AG08396 (cell line): ENCODE measurements at regions not wholly inside any gene's neighbourhood (a gene's known extent, or its start where the extent isn't known, plus 50 kb on each side); places are given as distances from the start of the nearest gene placed in this dataset.

Experiments
- DNase-seq: peaks from one replicate; pipeline ENCODE4 v3.0.0; 2012; ENCODE audit warnings: low spot score, mixed read lengths

DNA sequence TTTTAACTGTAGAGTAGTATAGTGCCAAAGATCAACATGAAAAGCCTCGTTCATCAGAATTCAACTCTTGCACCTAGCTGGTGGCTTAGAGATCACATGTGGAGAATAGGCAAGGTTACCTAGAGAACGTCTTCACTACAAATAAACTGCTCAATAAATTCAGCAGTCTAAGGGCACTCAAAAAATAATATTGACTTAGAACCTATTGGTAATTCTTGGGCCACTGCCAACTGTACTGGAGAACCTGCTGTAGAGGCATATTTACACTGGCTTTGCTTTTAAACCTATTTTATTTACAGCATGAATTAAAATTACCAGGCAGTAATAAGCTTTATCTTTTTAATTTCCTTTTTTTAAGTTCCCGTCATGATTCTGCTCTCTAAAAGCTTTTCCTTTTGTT lies 343.7 kb downstream of the PDHA2 start:
- DNase-seq = no peak

DNA sequence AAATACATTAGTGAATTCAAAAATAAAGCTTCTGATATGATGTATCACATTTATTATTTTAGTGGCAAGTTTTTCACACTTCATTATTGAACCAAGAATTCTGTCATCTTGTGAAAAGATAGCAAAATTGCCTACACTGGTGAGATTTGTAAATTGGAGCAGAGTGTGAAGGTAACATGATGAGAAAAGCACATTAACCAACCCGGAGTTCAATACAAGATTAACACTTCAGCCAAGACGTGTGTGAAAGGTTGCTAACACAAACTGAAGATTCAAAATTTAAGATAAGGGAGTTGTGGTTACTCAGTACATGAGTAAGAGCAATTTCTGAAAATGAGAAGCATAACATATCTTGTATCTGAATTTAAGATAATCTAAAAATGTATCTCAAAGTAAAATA lies 346.7 kb downstream of the PDHA2 start:
- DNase-seq = no peak

DNA sequence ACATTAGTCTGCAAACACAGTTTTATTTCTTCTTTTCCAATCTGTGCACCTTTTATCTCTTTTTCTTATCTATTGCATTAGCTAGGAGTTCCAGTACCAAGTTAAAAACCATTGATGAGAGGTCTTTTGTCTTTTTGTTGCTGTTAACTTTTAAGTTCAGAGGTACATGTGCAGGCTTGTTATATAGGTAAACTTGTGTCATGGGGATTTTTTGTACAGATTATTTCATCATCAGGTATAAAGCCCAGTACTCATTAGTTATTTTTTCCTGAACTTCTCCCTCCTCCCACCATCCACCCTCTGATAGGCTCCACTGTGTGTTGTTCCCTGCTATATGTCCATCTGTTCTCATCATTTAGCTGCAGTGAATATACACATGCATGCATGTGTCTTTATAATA lies 349.9 kb downstream of the PDHA2 start:
- DNase-seq = no peak

DNA sequence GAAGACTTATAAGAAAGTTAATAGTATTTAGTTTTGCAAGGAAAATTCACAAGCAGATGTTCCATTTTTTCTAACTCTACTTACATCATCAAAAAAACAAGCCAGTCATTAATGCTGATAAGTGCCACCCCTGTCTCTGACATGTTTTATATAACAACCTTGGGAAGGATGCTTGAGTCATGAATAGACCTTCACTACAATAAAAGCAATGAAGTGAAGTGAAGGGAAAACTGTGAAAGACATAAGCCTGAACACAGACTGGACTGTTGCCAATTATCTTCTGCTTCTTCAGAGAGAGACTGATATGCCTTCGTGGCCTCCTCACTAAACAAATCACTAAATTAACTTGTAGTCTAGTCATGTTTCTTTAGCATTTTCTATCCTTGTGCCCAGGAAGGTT lies 353.2 kb downstream of the PDHA2 start:
- DNase-seq = no peak

DNA sequence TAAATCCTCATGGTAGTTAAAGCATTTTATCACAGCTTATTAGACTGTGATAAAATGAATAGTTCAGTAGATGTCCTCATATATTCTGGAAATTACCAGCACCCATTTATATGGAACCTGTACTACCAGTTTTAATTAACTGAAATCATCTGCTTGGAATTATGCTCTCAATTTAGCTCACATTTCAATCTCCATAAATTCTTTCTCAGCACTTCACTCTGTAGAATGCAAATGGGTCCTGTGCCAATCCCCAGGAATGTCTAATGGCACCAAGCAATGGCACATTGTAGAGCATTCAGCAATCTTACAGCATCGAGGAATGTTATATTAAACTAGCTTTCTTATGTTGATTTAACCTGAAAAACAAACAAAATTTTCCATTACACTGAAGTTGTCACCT lies 355.1 kb downstream of the PDHA2 start:
- no peak for DNase-seq

DNA sequence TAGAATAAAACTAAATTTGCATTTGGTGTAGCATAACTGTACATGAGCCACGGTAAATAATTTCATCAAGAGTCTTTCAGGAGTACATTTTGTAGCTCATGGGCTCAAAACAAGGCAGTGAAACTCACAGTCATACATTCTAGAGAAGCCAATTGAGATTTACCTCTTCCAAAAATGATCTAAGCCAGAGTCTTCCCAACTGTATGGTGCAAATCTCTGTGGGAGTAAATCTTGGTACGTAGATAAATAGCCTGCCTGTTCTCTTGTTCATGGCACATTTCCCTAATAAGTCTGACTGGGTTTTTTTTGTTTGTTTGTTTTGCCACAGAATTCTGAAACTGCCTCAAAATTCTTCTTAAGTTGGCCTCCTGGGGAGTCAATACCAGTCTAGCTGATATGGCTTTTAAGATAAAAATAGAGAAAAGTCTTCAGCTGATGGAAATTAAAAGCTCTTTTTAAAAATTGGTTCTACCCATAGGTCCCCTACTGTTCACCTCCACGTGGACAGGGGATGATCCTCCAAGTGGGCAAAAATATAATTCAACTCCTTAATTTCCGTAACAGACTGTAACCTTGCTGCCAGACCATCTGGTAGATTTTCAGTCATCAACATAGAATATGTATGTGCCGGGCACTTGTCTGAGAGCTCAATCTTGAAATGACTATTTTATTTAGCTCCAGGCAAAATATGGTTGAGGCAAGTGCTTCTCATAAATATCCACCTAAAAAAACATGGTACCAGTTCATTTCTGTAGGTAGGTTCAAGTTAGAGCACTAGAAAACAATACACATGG lies 365.4 kb downstream of the PDHA2 start:
- no peak for DNase-seq

DNA sequence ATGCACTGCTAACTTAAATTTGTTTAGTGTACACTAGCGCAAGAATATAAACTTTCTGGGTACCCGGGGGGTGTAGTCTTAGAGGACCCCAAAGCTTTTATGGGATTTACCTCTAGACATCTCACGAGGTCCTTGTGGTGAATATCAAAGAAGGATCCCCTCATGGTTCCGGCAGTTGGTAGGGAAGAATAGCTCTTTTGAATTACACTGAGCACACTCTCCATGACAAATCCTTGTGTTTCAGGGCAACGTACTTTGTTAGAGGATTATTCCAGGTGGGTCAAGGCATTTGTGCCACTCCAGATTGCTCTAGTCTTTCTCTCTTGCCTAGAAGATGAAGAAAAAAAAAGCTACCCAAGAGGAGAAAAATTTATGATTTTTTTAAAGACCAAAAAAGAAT lies 387.6 kb downstream of the PDHA2 start:
- DNase-seq = no peak

DNA sequence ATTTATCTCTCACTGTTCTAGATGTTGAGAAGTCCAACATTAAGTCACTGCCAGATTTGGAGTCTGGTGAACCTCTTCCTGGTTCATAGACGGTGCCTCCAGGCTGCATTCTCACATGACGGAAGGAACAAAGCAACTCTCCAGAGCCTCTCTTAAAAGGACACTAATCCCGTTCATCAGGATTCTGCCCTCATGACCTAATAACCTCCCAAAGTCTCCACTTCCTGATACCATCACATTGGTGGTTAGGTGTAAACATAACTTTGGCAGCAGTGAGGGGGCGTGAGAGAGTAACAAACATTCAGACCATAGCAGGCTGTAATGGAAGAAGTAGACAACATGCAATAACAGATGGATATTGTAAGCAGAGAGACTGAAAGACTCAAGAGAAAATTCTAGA lies 388.6 kb downstream of the PDHA2 start:
- no peak for DNase-seq

DNA sequence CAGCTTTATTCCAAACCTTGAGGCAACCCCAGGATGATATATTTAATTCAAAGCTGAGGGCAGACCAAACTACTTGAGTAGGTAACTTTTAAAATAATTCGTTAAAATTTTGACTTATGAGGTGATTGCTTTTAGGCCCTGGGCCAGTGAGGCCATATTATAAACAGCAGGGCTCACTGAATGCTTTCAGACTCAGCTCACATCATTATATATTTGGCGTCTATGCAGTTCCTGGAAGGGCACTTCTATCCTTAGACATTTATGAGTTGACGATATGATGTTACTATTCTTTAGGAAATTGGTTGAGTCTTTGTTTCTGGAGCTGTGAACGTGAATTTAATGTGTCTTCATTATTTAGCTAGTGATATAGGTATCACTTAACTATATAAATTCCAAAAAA lies 400.1 kb downstream of the PDHA2 start:
- DNase-seq = no peak

DNA sequence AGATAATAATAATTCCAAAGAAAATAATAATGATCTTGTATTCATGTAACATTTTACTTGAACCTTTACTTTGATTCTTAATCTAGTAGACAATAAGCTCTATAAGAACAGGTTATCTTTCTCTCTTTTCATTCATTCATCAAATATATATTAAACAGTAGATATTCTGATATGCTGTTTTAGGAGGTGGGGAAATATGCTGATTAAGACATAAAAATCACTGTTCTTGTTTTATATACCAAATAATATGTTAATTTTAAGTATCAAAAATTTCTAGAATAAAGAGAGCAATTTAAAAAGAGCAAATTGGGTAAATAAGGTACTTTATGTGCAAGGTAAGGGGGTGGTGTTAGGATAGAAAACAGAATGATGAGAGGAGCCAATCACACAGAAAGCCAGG lies 401.9 kb downstream of the PDHA2 start:
- DNase-seq = no peak

DNA sequence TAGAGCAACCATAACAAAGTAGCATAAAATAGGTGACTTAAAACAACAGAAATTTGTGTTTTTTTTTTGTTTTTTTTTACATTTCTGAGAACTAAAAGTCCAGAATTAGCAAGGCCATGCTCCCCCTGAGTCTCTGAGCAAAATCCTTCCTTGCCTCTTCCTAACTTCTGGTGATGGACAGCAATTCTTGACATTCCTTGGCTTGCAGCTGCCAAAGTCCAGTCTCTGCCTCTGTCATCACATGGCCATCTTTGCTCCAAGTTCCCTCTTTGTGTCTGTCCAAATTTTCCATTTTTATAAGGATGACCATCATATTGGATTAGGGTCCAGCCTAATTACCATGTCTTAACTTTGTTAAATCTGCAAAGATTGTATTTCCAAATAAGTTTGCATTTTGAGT lies 407.2 kb downstream of the PDHA2 start:
- no peak for DNase-seq

DNA sequence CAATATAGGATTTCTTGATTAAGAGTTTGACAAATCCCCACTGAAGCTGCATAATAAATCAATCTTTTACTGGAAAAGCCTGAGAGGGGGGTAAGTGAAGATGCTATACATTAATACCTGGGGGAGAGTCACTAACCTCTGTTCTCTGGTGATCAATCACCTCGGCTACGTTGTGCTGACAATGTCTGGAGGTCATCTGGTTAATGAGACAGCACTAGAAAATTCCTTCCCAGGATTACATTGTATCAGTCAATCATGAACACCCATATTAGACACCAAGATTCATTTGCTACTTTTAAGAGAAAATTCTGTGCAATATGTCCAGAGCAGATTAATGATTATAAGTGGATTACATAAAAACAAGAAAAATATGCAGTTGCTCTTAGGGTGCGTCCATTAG lies 408.3 kb downstream of the PDHA2 start:
- DNase-seq = no peak

DNA sequence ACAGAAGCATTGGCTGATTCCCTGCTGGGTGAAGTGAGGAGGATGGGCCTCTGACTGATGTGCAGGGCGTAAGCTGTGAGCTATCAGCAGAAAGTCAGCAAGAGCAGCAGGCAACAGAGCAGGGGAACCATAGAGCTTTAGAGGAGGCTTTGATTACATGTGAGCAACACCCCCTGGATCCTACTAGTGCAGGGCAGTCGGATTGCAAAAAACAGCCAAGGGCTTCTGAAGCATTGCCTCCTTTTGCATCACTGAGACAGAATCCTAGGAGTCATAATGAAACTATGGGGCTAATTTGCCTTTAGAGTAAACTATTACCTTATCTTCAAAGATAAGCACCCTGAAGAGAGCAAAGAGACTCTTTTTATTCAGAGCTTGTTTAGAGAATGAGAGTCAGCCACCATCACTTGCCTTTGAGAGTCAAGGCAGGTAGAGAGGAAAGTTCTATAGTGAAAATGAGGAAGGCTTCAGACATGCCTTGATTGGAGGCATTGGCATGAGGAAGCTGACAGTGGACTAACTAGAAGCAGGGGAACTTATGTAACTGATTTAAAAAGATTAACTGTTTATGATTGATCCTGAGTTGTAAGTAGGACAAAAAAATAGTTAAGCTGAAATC lies 420.3 kb downstream of the PDHA2 start:
- DNase-seq = no peak

DNA sequence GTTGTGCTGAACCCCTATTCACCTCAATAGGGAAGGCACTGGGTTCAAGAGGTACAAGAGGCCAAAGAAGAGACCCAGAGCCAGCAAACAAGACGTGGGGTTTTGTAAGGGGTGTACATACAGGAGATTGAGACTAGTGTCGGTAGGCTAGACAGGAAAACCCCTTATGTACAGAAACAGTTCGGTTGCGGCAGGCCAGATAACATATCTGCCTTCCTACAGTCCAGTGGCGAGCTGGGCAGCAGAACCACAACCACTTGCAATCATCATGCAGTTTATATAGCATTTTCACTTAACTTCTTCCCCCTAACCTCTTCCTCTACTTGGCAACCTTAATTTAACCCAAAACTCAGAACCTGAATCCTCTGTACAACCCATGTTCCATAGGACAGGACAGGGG lies 422.2 kb downstream of the PDHA2 start:
- no peak for DNase-seq

DNA sequence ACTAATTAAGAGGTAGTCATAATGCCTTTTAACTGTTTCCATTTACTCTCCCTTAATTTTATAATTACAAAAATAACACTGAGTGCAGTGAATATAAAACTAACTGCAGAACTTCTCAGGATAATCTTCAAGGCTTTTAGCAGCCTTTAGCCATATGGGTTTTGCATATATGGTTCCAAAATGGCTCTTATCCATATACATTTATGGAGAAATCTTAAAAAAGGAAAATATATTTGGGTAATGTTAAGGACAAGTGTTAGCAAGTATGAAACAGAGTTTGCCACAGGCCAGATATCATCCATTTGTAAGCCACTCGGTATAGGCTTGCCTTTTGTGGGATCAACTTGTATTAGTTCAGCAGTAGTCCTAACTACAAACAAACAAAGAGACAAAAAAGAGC lies 423.4 kb downstream of the PDHA2 start:
- no peak for DNase-seq

DNA sequence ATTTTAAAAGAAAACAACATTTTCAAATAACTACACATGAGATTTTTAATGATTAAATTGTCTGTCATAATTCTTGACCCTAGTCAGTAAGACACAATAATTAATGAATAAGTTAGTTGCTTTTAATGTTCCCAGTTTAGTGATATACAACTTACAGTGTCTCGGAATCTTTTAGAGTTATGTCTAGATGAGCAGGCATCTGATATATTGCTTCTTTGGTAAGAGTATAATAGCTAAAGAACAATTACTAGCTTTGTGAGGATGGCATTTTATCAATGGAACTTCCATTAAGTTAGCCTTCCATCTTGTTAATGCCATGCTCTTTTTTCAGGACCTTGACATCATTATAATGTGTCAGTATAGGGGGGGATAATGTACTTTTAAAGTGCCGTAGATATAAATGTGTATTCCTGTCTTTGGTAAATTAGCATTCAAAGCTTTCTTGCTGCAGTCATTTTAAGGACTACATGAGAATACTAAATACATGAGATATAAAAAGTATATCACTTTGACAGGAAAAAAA lies 425.1 kb downstream of the PDHA2 start:
- DNase-seq = no peak

DNA sequence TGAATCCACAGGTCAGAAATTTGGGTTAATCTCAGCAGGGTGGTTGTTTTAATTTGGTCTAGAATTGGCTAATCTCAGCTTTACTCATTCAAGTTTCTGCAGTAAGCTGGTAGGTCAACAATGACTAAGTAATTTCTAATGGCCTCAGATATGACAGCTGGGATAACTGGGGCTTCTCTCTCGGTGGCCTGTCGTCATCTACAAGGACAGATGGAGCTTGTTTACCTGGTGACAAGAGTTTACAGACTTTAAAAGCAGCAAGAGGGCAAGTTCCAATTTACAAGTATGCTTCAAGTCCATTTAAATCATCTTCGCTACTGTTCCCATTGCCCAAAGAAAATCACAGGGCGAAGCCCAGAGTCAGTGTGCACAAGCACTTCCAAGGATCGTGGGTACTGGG lies 453.9 kb downstream of the PDHA2 start:
- DNase-seq = no peak

DNA sequence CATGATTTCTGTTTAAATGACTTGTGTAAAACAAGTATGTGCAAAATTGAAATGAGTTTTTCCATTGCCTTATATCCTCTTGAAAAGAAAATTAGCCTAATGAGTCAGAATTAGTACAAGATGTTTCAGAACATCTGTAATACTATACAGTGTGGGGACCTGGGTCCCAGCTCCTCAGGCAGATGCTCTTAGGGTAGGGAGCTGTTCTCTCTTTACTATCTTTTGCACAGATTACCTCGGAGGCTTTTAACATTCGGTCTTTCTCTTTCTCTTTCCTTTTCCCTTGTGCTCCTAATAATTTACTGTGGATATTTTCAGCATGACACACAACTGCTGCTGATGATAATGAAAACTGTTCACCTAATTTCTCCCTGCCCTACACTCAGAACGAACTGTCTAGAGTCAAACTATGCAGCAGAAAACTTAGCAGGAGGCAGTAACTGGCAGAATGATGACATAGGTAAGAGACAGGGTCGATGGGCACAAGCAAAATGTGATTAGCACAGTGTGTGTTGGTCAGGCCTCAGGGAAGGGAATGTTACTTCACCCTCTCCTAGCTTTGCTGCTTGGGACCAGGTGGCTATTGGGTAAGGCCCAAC lies 455.3 kb downstream of the PDHA2 start:
- DNase-seq = no peak

DNA sequence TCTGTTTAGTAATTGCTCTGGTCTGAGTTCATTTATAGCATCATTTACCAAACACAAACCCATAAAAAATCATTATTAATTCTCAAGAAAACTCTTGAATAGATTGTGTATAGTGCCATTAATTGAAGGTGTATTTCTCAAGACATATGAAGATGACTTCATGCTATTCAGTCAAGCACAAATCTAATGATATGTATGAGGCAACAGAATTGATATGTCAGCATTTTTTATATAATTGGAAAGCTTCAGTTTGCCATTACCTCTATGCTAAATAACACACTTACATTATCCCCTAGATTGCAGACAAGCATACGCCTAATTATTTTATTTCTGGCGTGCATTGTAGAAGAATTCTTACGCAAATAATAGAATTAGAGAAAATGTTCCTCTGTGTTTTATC lies 461.8 kb downstream of the PDHA2 start:
- DNase-seq = no peak

DNA sequence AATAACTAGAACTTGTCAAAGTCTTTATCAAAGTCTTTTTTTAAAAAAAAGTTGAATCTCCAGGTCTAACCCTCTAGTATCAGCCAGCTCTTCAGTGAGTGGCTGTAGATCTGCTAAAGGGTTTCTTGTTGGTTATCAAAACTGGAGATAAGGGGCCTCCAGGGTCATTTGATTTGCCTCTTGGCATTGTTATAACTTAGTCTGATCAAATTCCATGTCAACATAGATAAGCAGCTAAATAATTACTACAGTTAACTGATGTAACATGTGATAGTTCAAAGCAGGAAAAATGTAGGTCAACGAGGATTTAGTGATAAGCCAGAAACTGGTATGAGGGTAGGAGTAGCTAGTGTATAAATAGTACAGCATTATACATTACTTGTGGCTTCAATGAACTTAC lies 465.1 kb downstream of the PDHA2 start:
- DNase-seq = no peak

DNA sequence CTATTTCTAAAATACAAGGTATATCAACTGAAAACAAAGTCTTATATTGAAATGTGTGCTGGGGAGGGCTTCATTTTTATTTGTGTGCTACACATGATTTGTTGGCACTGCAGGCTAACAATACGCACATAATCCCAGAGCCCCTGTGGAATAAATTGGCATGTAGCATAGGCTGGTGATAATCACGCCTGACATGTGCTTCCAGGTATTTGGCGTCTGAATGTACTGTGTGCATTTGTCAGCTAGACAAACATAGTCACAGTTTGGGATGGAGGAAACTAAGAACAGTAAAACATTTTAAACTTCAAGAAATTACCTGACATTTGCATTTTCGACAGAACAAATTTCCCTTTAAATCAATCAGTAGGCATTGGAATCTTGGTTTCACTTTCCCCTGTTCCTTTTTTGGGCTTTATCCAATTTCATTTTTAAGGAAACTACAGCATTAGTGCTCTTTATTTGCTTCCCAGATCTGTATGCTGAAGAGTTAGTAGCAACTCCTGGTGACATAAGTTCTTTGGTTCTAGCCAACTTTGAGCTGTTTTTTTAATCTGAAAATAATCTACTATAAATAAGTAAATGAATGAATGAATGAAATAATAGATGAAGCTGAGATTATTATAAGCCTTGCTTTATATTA lies 472.3 kb downstream of the PDHA2 start:
- DNase-seq = no peak

DNA sequence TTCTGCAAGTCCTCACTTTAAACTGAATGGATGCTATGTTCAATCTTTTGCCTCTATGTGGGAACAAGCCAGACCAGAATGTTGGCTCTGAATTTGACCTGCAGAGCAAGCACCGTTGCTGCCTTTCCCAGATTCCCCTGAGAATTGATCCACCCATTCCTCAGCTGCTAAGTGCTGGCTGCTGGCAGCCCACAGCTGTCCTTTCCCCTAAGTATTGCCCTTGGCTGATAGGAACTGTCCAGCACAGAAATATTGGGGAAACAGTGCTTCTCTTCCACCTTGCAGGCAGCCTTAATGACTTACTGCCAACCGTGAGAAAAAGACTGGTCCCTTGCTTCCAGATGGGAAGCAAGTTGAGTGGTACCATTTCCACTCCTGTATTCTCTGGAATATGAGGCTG lies 475.9 kb downstream of the PDHA2 start:
- DNase-seq = no peak

DNA sequence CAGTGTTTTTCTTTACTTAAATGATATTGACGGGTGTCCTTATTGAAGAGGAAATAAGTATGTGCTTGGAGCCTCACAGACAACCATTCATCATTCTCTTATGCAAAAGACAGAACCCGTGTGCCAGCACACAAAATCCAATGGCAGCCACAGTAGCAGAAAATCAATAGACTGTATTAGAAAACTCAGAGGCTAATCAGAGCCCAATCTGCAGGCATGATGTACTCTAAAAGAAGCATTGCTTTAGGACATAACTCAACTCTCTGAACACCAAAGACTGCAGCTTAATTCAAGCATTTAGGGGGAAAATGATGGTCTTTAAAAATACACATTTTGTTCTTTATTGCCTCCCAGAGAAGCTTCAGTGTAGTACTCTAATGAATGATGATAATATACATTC lies 476.9 kb downstream of the PDHA2 start:
- DNase-seq = no peak
